ENCODE measurements at regions not wholly inside any gene's neighbourhood (a gene's known extent, or its start where the extent isn't known, plus 50 kb on each side); places are given as distances from the start of the nearest gene placed in this dataset.

- no peak for DNase-seq (ENCODE audit: low spot score)
Measured at GRCh38 chr2:226526716-226527115, 272.9 kb downstream of the IRS1 start.

- DNase-seq (ENCODE audit: low spot score) = no peak
Measured at GRCh38 chr2:226524381-226524843, 275.2 kb downstream of the IRS1 start.

- no peak for DNase-seq (ENCODE audit: low spot score)
Measured at GRCh38 chr2:226520723-226521122, 278.9 kb downstream of the IRS1 start.

- DNase-seq (ENCODE audit: low spot score) = no peak
Measured at GRCh38 chr2:226515344-226516055, 284.1 kb downstream of the IRS1 start.

- no peak for DNase-seq (ENCODE audit: low spot score)
Measured at GRCh38 chr2:226514895-226515294, 284.7 kb downstream of the IRS1 start.

GRCh38 chr2:226511311-226511710, 288.3 kb downstream of the IRS1 start:
- no peak for DNase-seq (ENCODE audit: low spot score)

- no peak for DNase-seq (ENCODE audit: low spot score)
Measured at GRCh38 chr2:226508683-226509082, 290.9 kb downstream of the IRS1 start.

GRCh38 chr2:226508005-226508404, 291.6 kb downstream of the IRS1 start:
- DNase-seq (ENCODE audit: low spot score) = no peak

GRCh38 chr2:226497146-226497909, 302.3 kb downstream of the IRS1 start:
- no peak for DNase-seq (ENCODE audit: low spot score)

GRCh38 chr2:226496273-226496550, 303.4 kb downstream of the IRS1 start:
- DNase-seq (ENCODE audit: low spot score) = no peak

- no peak for DNase-seq (ENCODE audit: low spot score)
Measured at GRCh38 chr2:226495466-226496272, 304.0 kb downstream of the IRS1 start.

- no peak for DNase-seq (ENCODE audit: low spot score)
Measured at GRCh38 chr2:226491112-226491511, 308.5 kb downstream of the IRS1 start.

GRCh38 chr2:226489775-226490541, 309.7 kb downstream of the IRS1 start:
- DNase-seq (ENCODE audit: low spot score) = no peak

- DNase-seq (ENCODE audit: low spot score) = no peak
Measured at GRCh38 chr2:226488034-226488433, 311.6 kb downstream of the IRS1 start.

GRCh38 chr2:226487573-226487972, 312.0 kb downstream of the IRS1 start:
- DNase-seq (ENCODE audit: low spot score) = no peak

- DNase-seq (ENCODE audit: low spot score) = no peak
Measured at GRCh38 chr2:226483745-226484619, 315.6 kb downstream of the IRS1 start.

GRCh38 chr2:226483143-226483542, 316.5 kb downstream of the IRS1 start:
- DNase-seq (ENCODE audit: low spot score) = no peak

GRCh38 chr2:226478109-226478809, 321.4 kb downstream of the IRS1 start:
- no peak for DNase-seq (ENCODE audit: low spot score)

- DNase-seq (ENCODE audit: low spot score) = no peak
Measured at GRCh38 chr2:226477221-226478108, 322.2 kb downstream of the IRS1 start.

All from hematopoietic multipotent progenitor cell treated with erythropoietin and hydrocortisone succinate and interleukin-3 and kit ligand, for 17 days (in vitro differentiated cells).